ENCODE measurements at regions not wholly inside any gene's neighbourhood (a gene's known extent, or its start where the extent isn't known, plus 50 kb on each side); places are given as distances from the start of the nearest gene placed in this dataset.

GRCh38 chr1:25012966-25013962, 83.2 kb upstream of the RUNX3 start:
- no peak for TF ChIP-seq CTCF (IDR thresholded peaks at IDR 0.05)
- no peak for TF ChIP-seq POLR2A (IDR thresholded peaks at IDR 0.05; ENCODE audit: low read depth)
- TF ChIP-seq EP300 (IDR thresholded peaks at IDR 0.05) = no peak
- TF ChIP-seq POLR2AphosphoS5 (IDR thresholded peaks at IDR 0.05) = no peak
